Esophagus squamous epithelium (tissue), 5 donors: ENCODE measurements at regions not wholly inside any gene's neighbourhood (a gene's known extent, or its start where the extent isn't known, plus 50 kb on each side); places are given as distances from the start of the nearest gene placed in this dataset.

Source experiments
- DNase-seq: peaks from one replicate; lab custom pipeline; 2025; lab: John Stamatoyannopoulos, UW
- H3K27ac ChIP-seq, 4 donors: fragments of 200-600 bp; sonication (generic); one replicate each; pipeline ENCODE4 v1.5.1; 2016 to 2019; ENCODE audit warnings: mild to moderate bottlenecking in 1 of 4
- H3K27me3 ChIP-seq, 4 donors: fragments of 200-600 bp; sonication (generic); 1 replicate in 3 of 4; 2 replicates in 1 of 4; pipeline versions ENCODE4 v1.5.1 to v1.6.0; 2017 to 2021; ENCODE audit warnings: antibody characterized with exemption in 1 of 4
- H3K36me3 ChIP-seq, 3 donors: fragments of 200-600 bp; sonication (generic); one replicate each; pipeline ENCODE4 v1.5.1; 2016 to 2019
- H3K4me1 ChIP-seq, 3 donors: fragments of 200-600 bp; sonication (generic); one replicate each; pipeline ENCODE4 v1.5.1; 2017 to 2019
- H3K4me3 ChIP-seq, 4 donors: fragments of 200-600 bp; sonication (generic); 1 replicate in 3 of 4; 2 replicates in 1 of 4; pipeline ENCODE4 v1.5.1; 2016 to 2019; ENCODE audit warnings: mild to moderate bottlenecking in 2 of 4, moderate library complexity in 1 of 4
- H3K9me3 ChIP-seq, 3 donors: fragments of 200-600 bp; sonication (generic); one replicate each; pipeline ENCODE4 v1.5.1; 2016 to 2019
- CTCF ChIP-seq, 6 experiments: fragments of 450-650 bp in 4 of 6; fragments of 200-600 bp in 2 of 6; sonication (generic) in 2 of 6; IDR thresholded peaks; one replicate each; pipeline ENCODE4 v1.5.1; 2016 to 2019; ENCODE audit warnings: antibody characterized with exemption in 6 of 6, mild to moderate bottlenecking in 4 of 6, moderate library complexity in 4 of 6
- POLR2A ChIP-seq, 4 donors: fragments of 450-650 bp; IDR thresholded peaks; one replicate each; pipeline ENCODE4 v1.6.1; 2017; ENCODE audit warnings: antibody characterized with exemption in 4 of 4, mild to moderate bottlenecking in 4 of 4, moderate library complexity in 3 of 4
- WGBS, 2 donors: methylation state at CpG; one replicate each; pipeline ENCODE4 v1.1.5; 2018; 5-methylcytosine and 5-hydroxymethylcytosine counted together
- intact Hi-C: fragments of 100-400 bp; cut with DNase I; formaldehyde crosslinking; loops from one replicate; pipeline ENCODE4 v1.15.0; 2022
- donor health status: DM: yes; HTN: yes; CAD: no.

GRCh38 chr2:156901373-156902031 lies 356.0 kb upstream of the GALNT5 start:
- DNase-seq = no peak
- H3K4me3 ChIP-seq = no peak overlapping the region
- WGBS, 2 donors = 62 to 69% methylated on average over 4 of the region's 4 CpGs
- no peaks in the 10 kb centered on the region for H3K9me3 ChIP-seq
- no peak overlapping the region for H3K27ac ChIP-seq
- no peaks in the 10 kb centered on the region for H3K4me1 ChIP-seq
- no peaks in the 10 kb centered on the region for H3K27me3 ChIP-seq
- intact Hi-C loops = no loop called here
- no peak for TF ChIP-seq CTCF (IDR thresholded peaks at IDR 0.05)
- TF ChIP-seq POLR2A (IDR thresholded peaks at IDR 0.05) = no peak
- H3K36me3 ChIP-seq = no peaks in the 10 kb centered on the region

GRCh38 chr2:156903335-156903734 lies 354.2 kb upstream of the GALNT5 start:
- Histone ChIP-seq H3K4me3 (no peak overlapping the region), H3K4me1 (no peaks in the 10 kb centered on the region), H3K9me3 (no peaks in the 10 kb centered on the region), H3K36me3 (no peaks in the 10 kb centered on the region), H3K27me3 (no peaks in the 10 kb centered on the region), H3K27ac (no peak overlapping the region)
- intact Hi-C loops = no loop called here
- no peak for TF ChIP-seq CTCF (IDR thresholded peaks at IDR 0.05)
- no peak for TF ChIP-seq POLR2A (IDR thresholded peaks at IDR 0.05)
- no peak for DNase-seq

GRCh38 chr2:156907806-156908205 lies 349.7 kb upstream of the GALNT5 start:
- 63 to 68% methylated on average over 2 of the region's 3 CpGs for WGBS, 2 donors
- no peaks in the 10 kb centered on the region for H3K4me1 ChIP-seq
- no peaks in the 10 kb centered on the region for H3K36me3 ChIP-seq
- no peak overlapping the region for H3K27ac ChIP-seq
- intact Hi-C loops = no loop called here
- no peak for DNase-seq
- TF ChIP-seq POLR2A (IDR thresholded peaks at IDR 0.05) (no peak), CTCF (IDR thresholded peaks at IDR 0.05) (no peak)
- no peaks in the 10 kb centered on the region for H3K27me3 ChIP-seq
- H3K9me3 ChIP-seq = no peaks in the 10 kb centered on the region
- H3K4me3 ChIP-seq = no peak overlapping the region

- Histone ChIP-seq H3K27me3 (no peaks in the 10 kb centered on the region), H3K36me3 (no peaks in the 10 kb centered on the region), H3K9me3 (no peaks in the 10 kb centered on the region), H3K4me1 (no peaks in the 10 kb centered on the region), H3K27ac (no peak overlapping the region), H3K4me3 (no peak overlapping the region)
- WGBS, 2 donors = 13 to 18% methylated on average over 1 of the region's 1 CpG
- no peak for DNase-seq
- TF ChIP-seq POLR2A (IDR thresholded peaks at IDR 0.05) (no peak), CTCF (IDR thresholded peaks at IDR 0.05) (no peak)
- intact Hi-C loops = no loop called here
These were observed 348.7 kb upstream of the GALNT5 start for GRCh38 chr2:156908825-156909224.

- DNase-seq = no peak
- WGBS, 2 donors = 55 to 66% methylated on average over 5 of the region's 5 CpGs
These were observed 347.5 kb upstream of the GALNT5 start for GRCh38 chr2:156909983-156910382.

More at GRCh38 chr2:156909983-156910382, 347.5 kb upstream of the GALNT5 start:
- no peaks in the 10 kb centered on the region for H3K36me3 ChIP-seq
- H3K4me1 ChIP-seq = no peaks in the 10 kb centered on the region
- H3K27ac ChIP-seq = no peak overlapping the region
- TF ChIP-seq POLR2A (IDR thresholded peaks at IDR 0.05) (no peak), CTCF (IDR thresholded peaks at IDR 0.05) (no peak)
- intact Hi-C loops = no loop called here
- H3K27me3 ChIP-seq = no peaks in the 10 kb centered on the region
- no peaks in the 10 kb centered on the region for H3K9me3 ChIP-seq
- H3K4me3 ChIP-seq = no peak overlapping the region
